Neural cell (in vitro differentiated cells): ENCODE measurements at regions not wholly inside any gene's neighbourhood (a gene's known extent, or its start where the extent isn't known, plus 50 kb on each side); places are given as distances from the start of the nearest gene placed in this dataset.

Experiments
- H2AFZ ChIP-seq: fragments of 200-600, 300-800 bp; sonication (generic), shearing (Covaris generic); 2 replicates; pipeline ENCODE4 v1.6.0; 2014; ENCODE audit warnings: low read depth, mild to moderate bottlenecking, antibody characterized with exemption, low read length, moderate library complexity
- H3F3A ChIP-seq: fragments of 200-600 bp; shearing (Covaris generic); 2 replicates; pipeline ENCODE4 v1.6.1; 2016; ENCODE audit warnings: mild to moderate bottlenecking, moderate library complexity, mixed read lengths, antibody characterized with exemption, low read length; ENCODE audit not compliant: insufficient read depth, poor library complexity, severe bottlenecking
- H3K27ac ChIP-seq: fragments of 200-600, 300-800 bp; sonication (generic), shearing (Covaris generic); 2 replicates; pipeline ENCODE4 v1.5.1; 2014; ENCODE audit warnings: mild to moderate bottlenecking, low read length, moderate library complexity
- H3K27me3 ChIP-seq: fragments of 300-800, 200-600 bp; sonication (generic), shearing (Covaris generic); 2 replicates; pipeline ENCODE4 v1.6.0; 2014; ENCODE audit warnings: mild to moderate bottlenecking, low read depth, low read length, moderate library complexity; ENCODE audit not compliant: insufficient read depth
- H3K36me3 ChIP-seq: fragments of 300-800, 200-600 bp; sonication (generic), shearing (Covaris generic); 2 replicates; pipeline ENCODE4 v1.5.1; 2014; ENCODE audit warnings: mild to moderate bottlenecking, antibody characterized with exemption, low read length, moderate library complexity; ENCODE audit not compliant: insufficient read depth
- H3K4me2 ChIP-seq: fragments of 300-800, 200-600 bp; sonication (generic), shearing (Covaris generic); 2 replicates; pipeline ENCODE4 v1.6.0; 2014; ENCODE audit warnings: mild to moderate bottlenecking, low read length
- H3K4me3 ChIP-seq: fragments of 300-800, 200-600 bp; sonication (generic), shearing (Covaris generic); 2 replicates; pipeline ENCODE4 v1.5.1; 2014; ENCODE audit warnings: mild to moderate bottlenecking, low read length, moderate library complexity
- H3K79me2 ChIP-seq: fragments of 200-600 bp; shearing (Covaris generic); replicated peaks from 2 replicates; pipeline ENCODE4 v1.6.0; 2014; ENCODE audit warnings: mild to moderate bottlenecking, low read length, moderate library complexity; ENCODE audit not compliant: insufficient read depth
- H3K9ac ChIP-seq: fragments of 300-800, 200-600 bp; sonication (generic), shearing (Covaris generic); 2 replicates; pipeline ENCODE4 v1.6.1; 2016; ENCODE audit warnings: mild to moderate bottlenecking, low read length, mixed read lengths
- H3K9me2 ChIP-seq: fragments of 200-600 bp; shearing (Covaris generic); 2 replicates; pipeline ENCODE4 v1.6.1; 2016; ENCODE audit warnings: mild to moderate bottlenecking, low read length, mixed read lengths; ENCODE audit not compliant: insufficient read depth
- H3K9me3 ChIP-seq: fragments of 200-600, 300-800 bp; sonication (generic), shearing (Covaris generic); 2 replicates; pipeline ENCODE4 v1.6.1; 2016; ENCODE audit warnings: mild to moderate bottlenecking, mixed run types, low read length, moderate library complexity, mixed read lengths
- H4K20me1 ChIP-seq: fragments of 200-600 bp; shearing (Covaris generic); 2 replicates; pipeline ENCODE4 v1.6.1; 2016; ENCODE audit warnings: mild to moderate bottlenecking, mixed run types; ENCODE audit not compliant: insufficient read depth
- EP300 ChIP-seq: fragments of 450-650 bp; conservative IDR thresholded peaks from 2 replicates; pipeline ENCODE4 v1.6.1; 2014; ENCODE audit warnings: antibody characterized with exemption, mild to moderate bottlenecking, moderate library complexity; ENCODE audit not compliant: poor library complexity, severe bottlenecking
- EZH2 ChIP-seq: fragments of 200-600, 300-800 bp; shearing (Covaris generic), sonication (generic); IDR thresholded peaks from 2 replicates; pipeline ENCODE4 v1.6.1; 2014; ENCODE audit warnings: antibody characterized with exemption, low read length, borderline replicate concordance, mild to moderate bottlenecking; ENCODE audit not compliant: insufficient read depth, poor library complexity, severe bottlenecking
- MXI1 ChIP-seq: fragments of 450-650 bp; conservative IDR thresholded peaks from 2 replicates; pipeline ENCODE4 v1.6.1; 2014; ENCODE audit warnings: antibody characterized with exemption, mild to moderate bottlenecking; ENCODE audit not compliant: poor library complexity, severe bottlenecking
- POLR2AphosphoS5 ChIP-seq: IDR thresholded peaks from 2 replicates; pipeline ENCODE4 v1.6.1; 2012
- RAD21 ChIP-seq: fragments of 450-650 bp; conservative IDR thresholded peaks from 2 replicates; pipeline ENCODE4 v1.6.1; 2014; ENCODE audit warnings: antibody characterized with exemption, mild to moderate bottlenecking, moderate library complexity
- SMC3 ChIP-seq: fragments of 450-650 bp; conservative IDR thresholded peaks from 2 replicates; pipeline ENCODE4 v1.6.1; 2014; ENCODE audit warnings: antibody characterized with exemption, mild to moderate bottlenecking, moderate library complexity; ENCODE audit not compliant: poor library complexity
- TAF1 ChIP-seq: IDR thresholded peaks from 2 replicates; pipeline ENCODE4 v1.6.1; 2012; ENCODE audit warnings: low read depth
- TF ChIP-seq, protein P1 (sequence below): IDR thresholded peaks from 2 replicates; pipeline ENCODE4 v1.6.1; 2012; ENCODE audit warnings: borderline replicate concordance
- TF ChIP-seq, protein P2 (sequence below): fragments of 450-650 bp; IDR thresholded peaks from 2 replicates; pipeline ENCODE4 v1.5.1; 2014; ENCODE audit warnings: antibody characterized with exemption, mild to moderate bottlenecking, moderate library complexity; ENCODE audit not compliant: poor library complexity, severe bottlenecking

DNA sequence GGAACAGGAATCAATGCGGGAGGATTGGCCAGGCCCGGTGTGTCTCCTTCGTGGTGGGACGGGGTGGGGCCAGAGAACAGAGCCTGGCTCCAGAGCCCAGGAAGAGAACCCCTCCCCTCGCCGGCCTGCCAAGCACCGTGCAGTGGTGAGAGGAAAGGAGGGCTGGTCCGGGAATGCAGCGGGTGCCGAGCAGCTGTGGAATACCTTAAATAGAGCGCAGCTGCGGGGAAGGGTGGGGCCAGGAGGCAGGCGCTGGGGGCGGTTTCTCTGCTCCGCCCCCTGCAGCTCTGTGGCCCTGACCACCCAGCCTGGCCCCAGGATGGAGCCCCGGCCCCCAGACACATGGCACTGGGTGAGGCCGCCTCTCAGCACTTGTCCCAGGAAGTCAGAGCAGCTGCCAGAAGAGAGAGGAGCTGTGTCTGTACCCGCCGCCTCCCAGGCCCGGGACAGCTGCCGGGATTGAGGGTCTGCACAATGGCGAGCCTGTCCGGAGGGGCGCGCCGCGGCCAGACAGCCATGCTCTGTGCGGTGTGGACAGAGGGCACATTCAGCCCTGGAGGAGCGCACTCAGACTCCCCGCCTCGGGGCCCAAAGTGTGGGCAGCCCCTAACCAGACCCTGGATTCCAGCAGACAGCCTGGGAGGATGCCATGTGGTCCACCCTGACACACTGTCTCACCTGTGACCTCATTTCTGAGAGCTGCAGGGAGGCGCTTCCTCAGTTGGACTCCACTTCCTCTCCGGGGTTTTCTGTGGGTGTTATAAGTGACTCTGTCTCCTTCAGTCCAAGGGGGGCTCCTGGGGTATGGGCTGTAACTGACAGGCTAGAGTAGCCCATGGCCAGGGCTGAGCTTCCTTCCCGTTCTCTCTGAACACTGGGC lies 268.8 kb downstream of the SEC14L1 start:
- H3K9ac ChIP-seq: no peak overlapping the region
- no peaks in the 10 kb centered on the region for H3K79me2 ChIP-seq
- no peak overlapping the region for H3K27ac ChIP-seq

DNA sequence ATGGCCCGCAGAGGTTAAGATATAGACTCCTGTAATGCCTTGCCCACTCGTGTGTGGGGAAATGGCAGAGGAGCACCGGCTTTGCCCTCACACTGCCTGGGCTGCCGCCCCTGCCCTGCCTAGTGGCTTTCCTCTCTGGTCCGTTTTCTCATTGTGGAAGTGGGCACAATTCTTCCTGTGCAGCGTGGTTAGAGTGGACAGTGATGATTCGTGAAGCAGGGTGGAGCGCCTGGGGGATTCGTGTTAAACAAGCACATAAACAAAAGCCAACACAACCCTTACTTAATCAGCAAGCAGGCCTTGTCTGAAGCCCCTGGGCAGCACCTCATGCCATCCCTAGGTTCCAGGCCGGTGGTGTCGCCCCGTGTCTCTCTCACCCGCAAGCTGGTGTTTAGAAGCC lies 269.7 kb downstream of the SEC14L1 start:
- H3K9ac ChIP-seq: no peak overlapping the region
- H2AFZ ChIP-seq: no peak overlapping the region
- no peak overlapping the region for H3K27ac ChIP-seq
- H3K27me3 ChIP-seq: no peaks in the 10 kb centered on the region
- H3K36me3 ChIP-seq: no peaks in the 10 kb centered on the region
- no peaks in the 10 kb centered on the region for H3K9me3 ChIP-seq
- no peaks in the 10 kb centered on the region for H4K20me1 ChIP-seq
- no peak overlapping the region for H3K4me3 ChIP-seq
- H3K9me2 ChIP-seq: no peaks in the 10 kb centered on the region
- no peak for TF ChIP-seq TAF1
- no peak for TF ChIP-seq RAD21
- TF ChIP-seq POLR2AphosphoS5: no peak
- H3F3A ChIP-seq: no peaks in the 10 kb centered on the region
- H3K79me2 ChIP-seq: no peaks in the 10 kb centered on the region
- no peak overlapping the region for H3K4me2 ChIP-seq

More for the DNA sequence above, 268.8 kb downstream of the SEC14L1 start:
- Histone ChIP-seq H3K9me3 (no peaks in the 10 kb centered on the region), H2AFZ (no peak overlapping the region), H4K20me1 (no peaks in the 10 kb centered on the region), H3K27me3 (no peaks in the 10 kb centered on the region), H3K4me2 (no peak overlapping the region), H3K4me3 (no peak overlapping the region), H3K9me2 (no peaks in the 10 kb centered on the region), H3K36me3 (no peaks in the 10 kb centered on the region), H3F3A (no peaks in the 10 kb centered on the region)
- TF ChIP-seq EP300: no peak
- TF ChIP-seq SMC3: no peak
- TF ChIP-seq TAF1: no peak
- TF ChIP-seq POLR2AphosphoS5: no peak
- TF ChIP-seq RAD21: no peak
- TF ChIP-seq, protein P1, sequence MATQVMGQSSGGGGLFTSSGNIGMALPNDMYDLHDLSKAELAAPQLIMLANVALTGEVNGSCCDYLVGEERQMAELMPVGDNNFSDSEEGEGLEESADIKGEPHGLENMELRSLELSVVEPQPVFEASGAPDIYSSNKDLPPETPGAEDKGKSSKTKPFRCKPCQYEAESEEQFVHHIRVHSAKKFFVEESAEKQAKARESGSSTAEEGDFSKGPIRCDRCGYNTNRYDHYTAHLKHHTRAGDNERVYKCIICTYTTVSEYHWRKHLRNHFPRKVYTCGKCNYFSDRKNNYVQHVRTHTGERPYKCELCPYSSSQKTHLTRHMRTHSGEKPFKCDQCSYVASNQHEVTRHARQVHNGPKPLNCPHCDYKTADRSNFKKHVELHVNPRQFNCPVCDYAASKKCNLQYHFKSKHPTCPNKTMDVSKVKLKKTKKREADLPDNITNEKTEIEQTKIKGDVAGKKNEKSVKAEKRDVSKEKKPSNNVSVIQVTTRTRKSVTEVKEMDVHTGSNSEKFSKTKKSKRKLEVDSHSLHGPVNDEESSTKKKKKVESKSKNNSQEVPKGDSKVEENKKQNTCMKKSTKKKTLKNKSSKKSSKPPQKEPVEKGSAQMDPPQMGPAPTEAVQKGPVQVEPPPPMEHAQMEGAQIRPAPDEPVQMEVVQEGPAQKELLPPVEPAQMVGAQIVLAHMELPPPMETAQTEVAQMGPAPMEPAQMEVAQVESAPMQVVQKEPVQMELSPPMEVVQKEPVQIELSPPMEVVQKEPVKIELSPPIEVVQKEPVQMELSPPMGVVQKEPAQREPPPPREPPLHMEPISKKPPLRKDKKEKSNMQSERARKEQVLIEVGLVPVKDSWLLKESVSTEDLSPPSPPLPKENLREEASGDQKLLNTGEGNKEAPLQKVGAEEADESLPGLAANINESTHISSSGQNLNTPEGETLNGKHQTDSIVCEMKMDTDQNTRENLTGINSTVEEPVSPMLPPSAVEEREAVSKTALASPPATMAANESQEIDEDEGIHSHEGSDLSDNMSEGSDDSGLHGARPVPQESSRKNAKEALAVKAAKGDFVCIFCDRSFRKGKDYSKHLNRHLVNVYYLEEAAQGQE: no peak
- TF ChIP-seq, protein P2, sequence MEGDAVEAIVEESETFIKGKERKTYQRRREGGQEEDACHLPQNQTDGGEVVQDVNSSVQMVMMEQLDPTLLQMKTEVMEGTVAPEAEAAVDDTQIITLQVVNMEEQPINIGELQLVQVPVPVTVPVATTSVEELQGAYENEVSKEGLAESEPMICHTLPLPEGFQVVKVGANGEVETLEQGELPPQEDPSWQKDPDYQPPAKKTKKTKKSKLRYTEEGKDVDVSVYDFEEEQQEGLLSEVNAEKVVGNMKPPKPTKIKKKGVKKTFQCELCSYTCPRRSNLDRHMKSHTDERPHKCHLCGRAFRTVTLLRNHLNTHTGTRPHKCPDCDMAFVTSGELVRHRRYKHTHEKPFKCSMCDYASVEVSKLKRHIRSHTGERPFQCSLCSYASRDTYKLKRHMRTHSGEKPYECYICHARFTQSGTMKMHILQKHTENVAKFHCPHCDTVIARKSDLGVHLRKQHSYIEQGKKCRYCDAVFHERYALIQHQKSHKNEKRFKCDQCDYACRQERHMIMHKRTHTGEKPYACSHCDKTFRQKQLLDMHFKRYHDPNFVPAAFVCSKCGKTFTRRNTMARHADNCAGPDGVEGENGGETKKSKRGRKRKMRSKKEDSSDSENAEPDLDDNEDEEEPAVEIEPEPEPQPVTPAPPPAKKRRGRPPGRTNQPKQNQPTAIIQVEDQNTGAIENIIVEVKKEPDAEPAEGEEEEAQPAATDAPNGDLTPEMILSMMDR: no peak
- no peak for TF ChIP-seq MXI1
- no peak for TF ChIP-seq EZH2
